ENCODE measurements at regions not wholly inside any gene's neighbourhood (a gene's known extent, or its start where the extent isn't known, plus 50 kb on each side); places are given as distances from the start of the nearest gene placed in this dataset.
"Not testable (repeated sequence)": the region's sequence is repeated elsewhere in the genome, so short reads cannot be mapped to it uniquely, and the experiment has no call there.

DNA sequence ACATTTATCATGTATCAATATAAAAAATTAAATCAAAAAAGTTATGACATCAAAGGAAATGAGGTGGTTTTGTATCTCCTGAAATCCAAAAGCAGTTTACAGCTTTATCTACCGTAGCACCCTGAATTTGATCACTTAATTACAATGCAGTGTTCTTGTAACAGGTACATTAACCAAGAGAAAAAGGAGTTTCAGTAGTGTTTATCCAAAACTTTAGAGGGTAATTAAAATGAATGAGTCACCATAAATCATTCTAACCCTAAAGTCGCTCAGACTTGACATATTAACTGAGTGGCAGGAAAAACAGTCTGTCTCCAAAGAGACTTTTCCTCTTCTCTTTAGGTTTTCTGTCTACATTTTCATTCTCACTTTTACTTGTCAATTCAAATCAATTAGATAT lies 907.6 kb upstream of the EPHA5 start:
- DNase-seq: no peak

DNA sequence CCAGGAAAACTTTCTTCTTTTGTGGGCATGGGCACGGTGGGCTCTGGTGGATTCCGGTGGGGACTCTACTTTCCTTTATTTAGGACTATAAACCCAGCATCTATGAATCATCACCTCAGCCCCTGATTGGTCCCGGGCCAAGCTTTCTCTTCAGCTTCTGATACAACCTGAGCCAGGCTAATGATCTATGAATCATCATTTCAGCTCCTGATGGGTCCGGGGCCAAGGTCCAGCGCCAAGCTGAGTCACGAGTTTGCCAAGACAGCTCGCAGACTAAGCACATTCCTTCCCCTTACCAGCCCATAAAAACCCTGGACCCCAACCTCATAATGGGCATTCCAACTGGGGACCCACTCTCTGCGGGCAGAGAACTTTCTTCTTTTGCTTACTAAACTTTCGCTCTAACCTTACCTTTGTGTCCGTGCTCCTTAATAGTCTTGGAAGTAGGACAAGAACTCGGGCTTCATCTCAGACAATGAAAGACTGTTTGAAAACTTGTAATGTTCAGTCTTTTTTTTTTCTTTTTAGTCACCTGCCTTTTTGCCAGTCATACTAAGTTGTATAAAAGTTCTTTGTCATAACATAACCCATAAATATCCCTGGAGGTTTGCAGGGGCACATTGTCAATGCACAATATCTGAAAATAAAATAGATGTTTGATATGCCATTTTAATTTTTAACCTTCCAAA lies 904.9 kb upstream of the EPHA5 start:
- DNase-seq: no peak

DNA sequence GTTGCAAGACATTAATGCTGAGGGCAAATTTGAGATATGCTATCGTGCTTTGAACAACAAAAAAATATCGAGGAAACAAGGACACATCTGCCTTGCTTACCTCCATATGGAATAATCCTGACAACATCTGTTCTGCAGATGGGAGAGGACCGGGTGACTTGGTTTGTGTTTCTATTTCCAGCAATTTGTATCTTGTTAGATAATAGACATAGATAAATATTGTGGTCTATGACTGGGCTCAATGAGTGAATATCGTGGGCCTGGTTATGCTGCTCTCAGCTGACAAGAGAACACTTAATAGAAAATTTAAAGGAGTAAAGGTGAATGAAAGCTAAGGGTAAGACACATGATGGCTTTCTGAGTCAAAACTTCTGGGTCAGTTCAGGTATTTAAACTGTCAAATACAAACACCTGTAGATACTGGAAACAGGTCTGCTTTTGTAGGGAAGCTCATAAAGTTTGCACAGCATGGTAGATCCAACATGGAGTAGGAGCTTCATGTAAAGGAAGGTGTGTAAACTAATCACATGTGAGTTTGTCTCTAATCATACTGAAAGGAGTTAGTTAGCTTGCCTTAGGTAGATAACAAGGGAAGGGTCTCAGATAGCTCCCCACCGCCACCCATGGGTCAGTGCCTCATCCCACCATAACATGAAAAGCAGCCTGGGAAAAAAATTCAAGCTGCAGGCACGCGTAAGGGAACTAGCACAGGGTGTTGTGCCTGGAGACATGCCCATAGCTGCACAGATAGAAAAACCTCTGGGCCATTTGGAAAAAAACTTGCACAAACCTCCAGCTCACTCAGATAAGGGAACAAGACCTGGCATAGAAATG lies 904.1 kb upstream of the EPHA5 start:
- DNase-seq: no peak

DNA sequence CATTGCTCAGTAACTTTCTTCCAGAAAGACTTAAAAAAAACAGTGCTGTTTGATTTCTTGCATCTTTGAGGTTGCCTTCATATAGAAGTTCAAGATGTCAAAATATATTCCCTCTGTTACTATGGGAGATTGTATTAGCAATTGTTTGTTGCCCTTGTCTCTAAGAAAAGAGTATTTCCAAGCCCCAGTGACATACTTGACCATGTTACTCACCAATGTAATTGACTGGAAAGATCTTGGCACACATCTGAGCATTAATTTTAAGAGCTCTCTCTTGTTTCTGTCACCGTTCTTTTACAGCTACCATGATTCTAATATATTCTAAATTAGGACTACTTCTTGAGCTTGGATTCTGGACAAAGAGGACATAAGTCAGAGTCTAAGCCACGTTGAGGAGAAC lies 902.7 kb upstream of the EPHA5 start:
- no peak for DNase-seq

DNA sequence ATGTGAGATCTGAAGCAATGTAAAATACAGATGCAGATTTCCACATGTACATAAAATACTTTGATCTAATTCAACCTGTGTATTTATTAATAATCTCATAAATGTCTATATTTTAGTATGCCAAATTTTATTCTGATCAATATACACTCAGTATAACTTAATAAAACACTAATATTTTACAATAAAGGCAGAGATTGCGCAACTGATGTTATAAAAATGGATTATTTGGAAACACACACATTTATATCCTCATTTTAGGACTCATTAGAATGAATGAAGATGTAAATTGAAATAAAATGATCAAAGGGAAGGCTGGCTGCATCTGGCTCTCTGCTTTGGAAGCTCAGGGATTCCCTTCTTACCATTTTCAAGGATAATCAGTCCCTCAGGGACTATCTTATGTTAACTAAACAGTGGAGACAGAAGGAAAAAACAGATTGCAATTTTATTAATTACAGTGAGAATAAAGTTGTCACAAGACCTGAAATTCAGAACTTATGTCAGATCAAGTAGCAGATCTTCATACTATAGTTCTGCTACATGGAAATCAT lies 900.9 kb upstream of the EPHA5 start:
- no peak for DNase-seq

DNA sequence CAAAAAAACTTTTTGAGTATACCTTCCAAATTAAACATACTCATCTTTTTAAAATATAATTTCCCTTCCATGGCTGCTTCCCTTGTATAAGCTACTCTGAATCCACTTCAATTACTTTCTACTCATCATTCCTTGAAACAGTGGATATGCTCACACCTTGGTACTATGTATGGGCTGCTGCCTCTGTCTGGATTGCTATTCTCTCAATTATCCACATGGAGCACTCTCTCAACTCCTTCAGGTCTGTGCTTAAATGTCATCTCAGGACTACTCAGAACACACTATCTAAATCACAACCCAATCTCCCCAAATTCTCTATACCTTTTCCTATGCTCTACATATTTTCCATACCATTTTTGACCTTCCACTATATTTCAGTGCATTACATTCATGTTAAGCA lies 898.9 kb upstream of the EPHA5 start:
- DNase-seq: no peak

DNA sequence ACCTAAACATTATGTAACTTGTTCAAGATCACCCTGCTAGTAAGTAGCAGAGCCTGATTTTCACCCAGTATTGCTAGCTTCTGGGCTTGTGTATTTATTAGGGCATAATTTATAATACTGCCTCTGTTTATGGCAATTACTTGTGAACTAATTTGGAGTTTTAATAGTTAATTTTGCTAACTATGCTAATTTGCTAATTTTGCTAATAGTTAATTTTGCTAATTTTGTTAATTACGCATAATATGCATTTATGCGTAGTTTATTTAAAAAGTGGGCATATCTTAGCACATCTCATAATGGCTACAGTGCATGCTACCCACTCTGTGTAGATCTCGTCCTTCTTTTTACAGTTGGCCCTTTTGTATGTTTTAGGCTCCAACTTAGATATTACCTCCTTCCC lies 898.1 kb upstream of the EPHA5 start:
- no peak for DNase-seq

DNA sequence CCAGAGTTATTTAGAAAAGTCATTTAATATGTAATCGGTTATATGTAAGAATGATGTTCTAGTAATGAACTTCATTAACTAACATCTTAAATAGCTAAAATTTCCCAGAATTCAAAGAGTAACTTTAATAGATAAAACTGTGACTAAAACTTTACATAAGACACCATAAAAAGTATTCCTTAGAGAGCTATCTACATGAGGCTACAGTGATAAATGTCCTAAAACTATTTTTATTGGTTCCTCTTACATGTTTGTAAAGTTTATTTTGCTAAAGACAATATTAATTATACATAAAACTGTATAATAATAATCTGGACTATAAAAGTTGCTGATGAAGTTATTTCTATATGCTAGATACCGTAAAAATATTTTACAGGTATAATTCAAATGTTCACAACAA lies 897.7 kb upstream of the EPHA5 start:
- no peak for DNase-seq

DNA sequence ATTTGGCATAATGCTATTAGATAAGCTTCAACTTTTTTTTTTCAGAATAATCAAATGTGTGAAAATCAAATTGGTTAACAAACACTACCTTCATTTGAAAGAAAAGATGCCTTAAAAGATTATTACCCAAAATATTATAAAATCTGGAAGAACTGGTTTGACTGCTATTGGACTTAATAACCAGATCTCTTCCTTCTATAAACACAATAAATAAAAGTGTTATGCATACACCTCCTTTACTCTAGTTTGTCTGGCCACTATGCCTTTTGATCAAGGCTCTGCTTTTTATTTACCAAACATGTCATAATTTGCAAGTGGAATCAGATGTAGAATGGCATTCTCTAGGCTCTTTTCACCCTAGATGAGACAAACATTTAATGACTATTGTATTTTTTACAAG lies 897.3 kb upstream of the EPHA5 start:
- DNase-seq: no peak

DNA sequence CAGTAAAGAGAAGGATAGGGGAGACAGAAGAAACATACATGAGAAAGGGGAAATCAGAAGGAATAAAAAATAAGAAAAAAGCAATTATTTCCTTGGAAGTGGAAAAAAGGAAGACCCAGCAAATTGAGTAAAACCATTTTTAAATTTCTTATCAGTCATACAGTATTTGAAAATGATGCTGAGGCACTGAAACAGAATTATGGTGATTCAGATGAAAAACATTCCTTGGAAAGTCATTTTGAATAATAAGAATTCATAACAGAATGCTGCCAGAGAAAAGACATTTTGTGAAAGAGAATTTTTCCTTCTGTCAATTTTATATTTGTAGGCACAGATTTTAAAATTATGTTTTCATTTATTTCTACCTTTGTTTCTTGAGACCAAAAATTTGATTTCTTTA lies 895.5 kb upstream of the EPHA5 start:
- no peak for DNase-seq

DNA sequence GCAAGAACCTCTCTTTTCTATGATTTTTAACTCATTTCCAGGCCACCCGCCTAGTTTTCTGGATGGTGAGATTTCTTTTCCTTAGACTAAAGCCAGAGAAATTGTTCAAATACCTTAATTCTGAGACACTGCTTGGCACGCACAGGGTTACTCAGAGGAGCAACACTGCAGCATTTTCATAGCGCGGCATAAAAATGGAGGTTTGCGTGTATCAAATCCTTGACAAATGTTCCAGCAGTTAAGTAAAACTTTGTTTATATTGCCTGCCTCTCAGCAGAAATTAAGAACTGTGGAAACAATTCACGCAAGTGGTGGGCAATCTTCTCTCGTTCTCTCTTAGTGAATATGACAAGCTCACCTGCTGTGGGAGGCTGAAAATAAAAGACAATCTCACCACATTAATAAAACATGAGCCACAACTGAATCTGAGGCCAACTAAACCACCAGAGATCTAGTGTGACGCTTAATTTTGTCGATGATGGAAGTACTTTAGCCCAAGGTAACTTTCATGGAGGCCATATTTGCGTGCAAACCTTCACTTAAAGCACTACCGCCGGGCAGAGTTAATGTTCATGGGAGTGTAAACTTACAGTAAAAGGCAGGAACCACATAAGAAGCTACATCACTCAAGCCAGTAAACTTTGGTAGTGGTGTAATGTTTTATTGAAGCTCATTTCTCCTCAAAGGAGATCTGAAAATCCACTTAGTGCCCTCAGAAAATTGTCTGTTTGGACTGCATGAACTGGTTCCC lies 894.8 kb upstream of the EPHA5 start:
- DNase-seq: no peak

DNA sequence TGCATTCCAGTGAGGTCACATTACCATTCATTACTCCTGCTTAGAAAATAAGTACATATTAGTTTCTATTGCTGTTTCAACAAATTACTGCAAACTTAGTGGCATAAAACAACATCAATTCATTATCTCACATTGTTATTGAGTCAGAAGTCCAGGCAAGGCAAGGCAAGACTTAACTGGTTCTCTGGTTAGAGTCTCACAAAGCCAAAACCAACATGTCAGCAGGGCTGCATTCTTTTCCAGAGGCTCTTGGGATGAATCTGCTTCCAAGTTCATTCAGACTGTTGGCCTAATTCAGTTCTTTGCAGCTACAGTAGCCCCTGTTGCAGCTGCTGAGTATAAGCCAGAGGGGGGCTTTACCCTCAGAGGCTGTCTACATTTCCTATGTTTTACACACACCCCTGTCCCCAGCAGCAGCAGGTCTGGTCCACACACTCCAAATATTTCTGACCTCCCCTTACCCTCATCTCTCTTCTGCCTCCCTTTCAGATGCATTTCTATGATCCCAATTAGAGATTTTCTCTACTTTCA lies 892.1 kb upstream of the EPHA5 start:
- DNase-seq: no peak

DNA sequence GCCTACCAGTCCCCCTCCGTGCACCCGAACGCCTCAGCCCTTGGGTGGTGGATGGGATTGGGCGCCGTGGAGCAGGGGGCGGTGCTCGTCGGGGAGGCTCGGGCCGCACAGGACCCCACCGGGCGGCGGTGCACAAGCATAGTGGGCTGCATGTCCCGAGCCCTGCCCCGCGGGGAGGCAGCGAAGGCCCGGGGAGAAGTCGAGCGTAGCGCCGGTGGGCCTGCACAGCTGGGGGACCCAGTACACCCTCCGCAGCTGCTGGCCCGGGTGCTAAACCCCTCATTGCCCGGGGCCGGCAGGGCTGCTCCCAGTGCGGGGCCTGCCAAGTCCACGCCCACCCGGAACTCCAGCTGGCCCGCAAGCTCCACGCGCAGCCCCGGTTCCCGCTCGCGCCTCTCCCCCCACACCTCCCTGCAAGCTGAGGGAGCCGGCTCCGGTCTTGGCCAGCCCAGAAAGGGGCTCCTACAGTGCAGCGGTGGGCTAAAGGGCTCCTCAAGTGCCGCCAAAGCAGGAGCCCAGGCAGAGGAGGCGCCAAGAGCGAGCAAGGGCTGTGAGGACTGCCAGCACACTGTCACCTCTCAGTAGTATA lies 891.3 kb upstream of the EPHA5 start:
- DNase-seq: not testable (repeated sequence)

DNA sequence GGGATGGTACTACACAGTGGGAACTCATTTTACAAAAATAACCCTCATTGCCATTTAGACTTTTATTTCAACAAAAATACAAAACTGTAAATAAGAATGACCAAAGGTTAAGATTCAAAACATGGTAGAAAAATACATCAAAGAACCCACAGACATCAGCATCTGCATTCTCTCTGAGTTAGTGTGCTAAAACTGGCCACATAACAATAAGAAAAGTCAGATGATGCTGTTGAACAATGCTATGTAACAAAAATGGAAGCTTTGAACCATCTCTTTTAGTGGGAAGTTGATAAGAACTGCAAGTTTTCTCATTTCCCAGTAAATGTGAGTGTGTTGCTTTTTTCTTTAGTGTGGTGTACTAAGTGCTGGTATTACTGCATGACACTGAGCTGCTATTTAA lies 888.4 kb upstream of the EPHA5 start:
- no peak for DNase-seq

DNA sequence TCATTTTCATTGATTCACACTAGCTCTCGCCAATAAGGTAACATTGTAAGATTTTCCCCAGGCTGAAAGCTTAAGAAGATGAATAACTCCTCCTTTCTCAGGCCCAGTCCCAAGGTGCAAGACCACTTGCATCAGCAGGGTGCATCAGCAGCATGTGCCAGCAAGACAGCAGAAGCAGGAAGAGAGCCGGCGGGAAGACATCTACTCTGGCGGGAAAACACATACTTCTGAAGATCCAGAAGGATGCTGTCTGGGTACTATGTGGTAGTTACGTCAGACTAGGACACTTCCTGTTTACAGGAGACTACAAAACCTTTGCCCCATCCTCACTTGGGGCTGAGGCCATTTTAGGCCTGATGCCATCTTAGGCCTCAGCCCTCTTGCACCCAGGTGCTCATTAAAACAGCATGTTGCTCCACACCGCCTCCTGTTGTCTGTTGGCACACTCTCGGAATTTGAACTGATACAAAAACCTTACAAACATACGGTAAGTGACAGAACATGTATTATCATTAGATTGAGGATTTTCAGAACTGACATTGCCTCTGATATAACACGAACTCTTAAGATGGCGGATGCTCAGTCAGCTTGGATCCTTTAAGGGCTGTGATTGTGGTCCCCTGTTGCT lies 886.5 kb upstream of the EPHA5 start:
- no peak for DNase-seq

DNA sequence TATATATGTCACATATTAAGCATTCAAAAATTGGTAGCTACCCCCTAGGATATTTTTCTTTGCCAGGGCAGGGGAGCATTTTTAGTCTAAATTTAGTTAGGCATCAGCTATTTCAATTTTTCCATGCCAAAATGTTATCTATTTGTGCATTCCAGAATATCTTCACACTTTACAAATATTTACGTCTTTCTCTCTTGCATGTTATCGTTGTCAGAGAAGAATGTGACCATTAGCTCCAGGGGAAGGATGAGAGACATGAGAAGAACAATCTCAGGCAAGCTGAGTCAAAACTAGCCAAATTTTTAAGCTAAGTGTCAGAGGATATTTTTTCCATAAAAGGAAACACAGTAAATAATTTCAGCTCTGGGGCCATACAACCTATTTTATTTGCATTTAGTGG lies 885.0 kb upstream of the EPHA5 start:
- no peak for DNase-seq

DNA sequence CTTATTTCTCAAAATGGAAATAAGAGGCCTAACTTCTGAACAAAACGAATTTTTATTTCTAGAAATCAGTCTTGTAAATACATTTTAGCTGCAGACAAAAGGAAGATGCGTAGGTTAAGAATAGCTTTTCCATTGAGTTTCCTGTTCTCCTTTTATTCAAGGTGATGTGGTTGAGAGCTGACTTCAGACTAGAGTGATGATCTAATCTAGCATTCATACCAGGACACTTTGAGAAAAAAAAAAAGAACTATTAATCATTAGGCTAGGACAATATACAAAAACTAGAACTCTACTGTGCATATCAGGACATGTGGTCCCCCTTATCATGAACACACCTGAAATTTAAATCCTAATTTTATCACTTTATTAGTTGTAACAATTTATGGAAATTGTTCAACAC lies 884.5 kb upstream of the EPHA5 start:
- DNase-seq: no peak

DNA sequence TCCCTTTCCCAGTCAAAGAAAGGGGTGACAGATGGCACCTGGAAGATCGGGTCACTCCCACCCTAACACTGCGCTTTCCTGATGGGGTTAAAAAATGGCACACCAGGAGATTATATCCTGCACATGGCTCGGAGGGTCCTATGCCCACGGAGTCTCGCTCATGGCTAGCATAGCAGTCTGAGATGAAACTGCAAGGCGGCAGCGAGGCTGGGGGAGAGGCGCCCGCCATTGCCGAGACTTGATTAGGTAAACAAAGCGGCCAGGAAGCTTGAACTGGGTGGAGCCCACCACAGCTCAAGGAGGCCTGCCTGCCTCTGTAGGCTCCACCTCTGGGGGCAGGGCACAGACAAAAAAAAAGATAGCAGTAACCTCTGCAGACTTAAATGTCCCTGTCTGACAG lies 875.0 kb upstream of the EPHA5 start:
- not testable (repeated sequence) for DNase-seq

DNA sequence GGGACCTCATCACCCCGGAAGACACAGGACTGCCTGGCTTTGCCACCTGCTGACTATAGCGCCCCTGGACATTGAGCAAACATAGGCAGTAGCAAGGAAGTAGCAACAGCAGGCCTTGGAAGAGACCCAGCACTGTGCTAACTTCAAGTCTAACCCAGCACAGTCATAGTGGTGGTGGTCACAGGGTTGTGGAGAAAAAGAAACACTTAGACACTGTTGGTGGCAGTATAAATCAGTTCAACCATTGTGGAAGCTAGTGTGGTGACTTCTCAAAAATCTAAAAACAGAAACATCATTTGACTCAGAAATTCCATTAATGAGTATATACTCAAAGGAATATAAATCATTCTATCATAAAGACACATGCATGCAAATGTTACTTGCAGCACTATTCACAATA lies 874.0 kb upstream of the EPHA5 start:
- no peak for DNase-seq

DNA sequence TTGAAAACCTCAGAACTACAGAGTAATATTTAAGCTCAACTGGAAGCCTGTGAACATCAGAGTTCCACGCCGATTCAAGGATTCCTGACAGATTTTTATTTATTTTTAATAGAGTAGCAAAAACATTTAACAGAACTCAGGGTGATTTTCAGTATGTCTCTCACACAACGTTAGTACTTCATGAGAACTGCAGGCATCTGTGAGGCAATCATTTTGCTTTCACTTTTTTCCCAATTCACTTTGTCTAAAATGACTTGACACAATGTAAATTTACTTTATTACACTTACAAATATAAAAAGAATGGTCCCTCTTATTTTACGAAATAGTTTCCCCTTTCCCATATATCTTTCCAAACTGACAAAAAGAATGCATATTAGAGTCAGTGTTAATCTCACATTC lies 869.5 kb upstream of the EPHA5 start:
- no peak for DNase-seq

DNA sequence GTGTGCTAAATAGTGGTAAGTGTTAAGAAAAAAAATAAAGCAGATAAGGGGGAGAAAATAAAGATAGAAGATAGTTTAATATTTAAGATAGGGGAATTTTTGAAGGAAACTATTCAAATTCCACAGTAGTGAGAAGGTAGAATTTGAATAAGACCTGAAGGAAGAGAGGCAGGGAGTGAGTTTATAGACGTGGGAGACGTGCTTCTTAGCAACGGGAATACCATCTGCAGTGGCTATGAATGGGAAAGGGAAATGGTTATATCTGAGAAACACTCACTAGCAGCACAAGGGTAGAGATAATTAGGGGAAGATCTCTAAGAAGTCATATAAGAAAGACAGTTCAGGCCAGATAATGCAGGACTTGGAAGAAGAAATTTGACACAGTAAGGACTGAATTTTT lies 854.5 kb upstream of the EPHA5 start:
- no peak for DNase-seq

DNA sequence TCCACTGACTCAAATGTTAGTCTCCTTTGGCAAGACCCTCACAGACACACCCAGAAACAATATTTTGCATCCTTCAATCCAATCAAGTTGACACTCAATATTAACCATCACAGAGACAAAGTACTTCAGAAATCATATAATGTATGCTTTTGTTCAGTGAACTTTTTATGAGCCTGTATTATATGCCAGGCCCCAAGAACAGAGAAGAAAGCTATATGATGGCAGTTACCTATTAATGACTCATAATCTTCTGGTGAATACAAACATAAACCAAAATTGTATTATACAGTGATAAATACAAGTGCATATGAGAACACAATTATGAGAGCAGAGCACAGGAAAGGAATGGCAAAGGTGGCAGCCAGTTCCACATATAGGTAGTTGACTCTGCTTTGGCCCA lies 852.0 kb upstream of the EPHA5 start:
- no peak for DNase-seq

DNA sequence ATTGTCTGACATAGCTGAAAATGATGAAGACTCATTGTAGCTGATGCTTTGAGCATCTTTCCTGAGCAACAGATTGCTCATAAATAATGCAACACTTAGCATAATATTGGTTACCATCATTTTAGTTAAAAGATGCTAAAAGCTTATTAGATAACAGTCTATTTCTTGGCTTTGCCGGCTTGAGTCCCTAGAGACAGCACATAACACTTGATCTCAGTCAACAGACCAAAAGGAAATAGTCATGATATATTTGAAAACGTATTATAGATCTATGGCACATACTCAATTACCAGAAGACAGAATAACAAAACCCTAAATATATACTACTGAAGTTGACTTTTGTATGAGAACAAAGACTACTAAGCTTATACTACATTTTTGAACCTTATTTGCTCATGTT lies 846.7 kb upstream of the EPHA5 start:
- DNase-seq: no peak

All from NCI-H2029 (cell line).